HT-29 (cell line): ENCODE measurements at regions not wholly inside any gene's neighbourhood (a gene's known extent, or its start where the extent isn't known, plus 50 kb on each side); places are given as distances from the start of the nearest gene placed in this dataset.
"Not testable (repeated sequence)": the region's sequence is repeated elsewhere in the genome, so short reads cannot be mapped to it uniquely, and the experiment has no call there.

Experiments
- DNase-seq: peaks from one replicate; pipeline ENCODE4 v3.0.0-alpha.2; 2015; ENCODE audit warnings: low spot score

DNA sequence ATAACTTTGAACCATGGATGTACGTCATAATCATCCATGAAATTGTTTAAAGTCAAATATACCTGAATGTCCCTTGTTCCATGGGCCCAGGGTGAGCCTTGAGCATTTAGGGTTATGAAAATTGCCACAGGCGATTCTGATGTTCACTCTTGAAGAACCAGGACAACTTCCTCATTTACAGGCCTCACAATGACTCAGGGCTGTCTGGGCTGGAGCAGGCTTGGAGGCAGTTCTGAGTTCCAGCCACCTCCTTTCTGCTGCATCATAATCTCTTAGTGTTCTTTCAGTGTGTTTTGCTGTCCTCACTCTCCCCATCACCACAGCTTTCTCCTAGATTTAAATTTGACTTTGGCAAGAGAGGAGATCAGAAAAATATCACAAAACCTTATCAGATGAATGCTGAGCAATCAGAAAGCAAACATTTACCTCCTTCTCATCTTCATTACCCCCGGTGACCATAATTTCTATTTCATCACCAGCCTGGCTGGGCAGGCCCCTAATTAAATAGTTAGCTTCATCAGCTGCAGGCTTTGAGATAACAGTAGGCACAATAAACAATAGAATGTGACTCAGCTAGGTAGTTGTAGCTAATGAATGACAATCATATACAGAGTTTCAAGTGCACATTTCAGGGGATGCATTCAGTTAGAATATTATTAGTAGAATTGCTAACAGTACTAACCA is 571.0 kb downstream of the SH2D4B start:
- no peak for DNase-seq

DNA sequence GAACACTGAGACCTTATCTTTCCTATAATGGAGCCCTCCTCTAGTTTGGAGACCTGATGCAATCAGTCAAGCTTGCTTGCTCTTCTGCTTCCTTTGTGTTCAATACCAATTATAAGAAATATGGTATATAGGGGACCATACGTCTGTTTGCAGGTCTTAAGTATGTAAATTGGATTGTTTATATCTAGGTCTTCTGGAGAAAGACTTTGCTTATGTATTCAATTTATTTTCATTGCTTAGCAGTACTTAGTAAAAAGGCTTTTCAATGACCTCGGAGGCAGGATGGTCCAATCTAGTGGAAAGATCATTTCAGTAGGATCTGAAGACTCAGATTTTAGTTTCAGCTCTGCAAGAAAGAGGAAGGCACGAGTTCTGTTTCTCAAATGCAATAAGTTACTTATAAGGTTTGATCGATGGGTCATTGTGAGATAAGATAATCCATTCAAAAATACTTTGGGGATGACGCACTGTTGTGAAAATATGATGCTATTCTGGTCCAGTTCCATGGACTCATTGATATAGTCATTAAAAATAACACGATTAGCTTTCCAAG is 571.6 kb downstream of the SH2D4B start:
- no peak for DNase-seq

GRCh38 chr10:81116201-81116600 is 578.5 kb downstream of the SH2D4B start:
- DNase-seq, result no peak

GRCh38 chr10:81116990-81117389 is 579.3 kb downstream of the SH2D4B start:
- peak; percentile 16 for DNase-seq

GRCh38 chr10:81127931-81128330 is 590.2 kb downstream of the SH2D4B start:
- DNase-seq, result no peak

GRCh38 chr10:81130014-81130413 is 592.3 kb downstream of the SH2D4B start:
- DNase-seq, result no peak

- DNase-seq, result no peak
These were observed 598.1 kb downstream of the SH2D4B start for GRCh38 chr10:81135851-81136250.

- no peak for DNase-seq
These were observed 598.6 kb downstream of the SH2D4B start for GRCh38 chr10:81136261-81136660.

- no peak for DNase-seq
These were observed 608.3 kb downstream of the SH2D4B start for GRCh38 chr10:81145975-81146374.

- DNase-seq, result no peak
These were observed 608.7 kb downstream of the SH2D4B start for GRCh38 chr10:81146436-81146835.

GRCh38 chr10:81152656-81153055 is 615.0 kb downstream of the SH2D4B start:
- no peak for DNase-seq

GRCh38 chr10:81157681-81158080 is 620.0 kb downstream of the SH2D4B start:
- no peak for DNase-seq

DNA sequence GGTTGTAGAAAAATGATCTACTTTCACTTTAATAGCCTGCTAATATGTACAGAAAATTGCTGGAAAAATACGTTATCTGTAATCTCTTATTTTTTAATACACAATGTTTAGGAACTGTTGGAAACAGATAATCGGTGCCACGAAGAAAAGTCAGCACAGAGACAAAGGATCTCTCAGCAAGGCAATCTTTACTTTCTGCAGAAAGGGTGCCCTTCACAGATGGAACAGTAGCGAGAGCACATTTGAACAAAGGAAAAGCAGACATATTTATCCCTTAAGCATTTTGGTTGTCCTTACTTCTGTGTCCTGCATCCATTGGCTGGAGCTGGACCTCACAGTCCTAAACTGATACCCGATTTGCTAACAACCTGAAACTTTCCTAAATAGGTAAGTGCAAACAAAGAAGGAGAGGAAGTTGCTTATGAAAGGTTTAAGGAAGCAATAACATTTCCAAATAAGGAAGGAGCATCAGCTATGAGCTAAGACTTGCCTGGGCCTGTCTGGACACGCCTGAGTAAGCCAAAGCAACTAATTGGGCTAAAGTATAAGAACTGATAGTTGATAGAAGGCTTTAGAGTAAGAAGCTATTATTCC is 640.0 kb downstream of the SH2D4B start:
- no peak for DNase-seq

DNA sequence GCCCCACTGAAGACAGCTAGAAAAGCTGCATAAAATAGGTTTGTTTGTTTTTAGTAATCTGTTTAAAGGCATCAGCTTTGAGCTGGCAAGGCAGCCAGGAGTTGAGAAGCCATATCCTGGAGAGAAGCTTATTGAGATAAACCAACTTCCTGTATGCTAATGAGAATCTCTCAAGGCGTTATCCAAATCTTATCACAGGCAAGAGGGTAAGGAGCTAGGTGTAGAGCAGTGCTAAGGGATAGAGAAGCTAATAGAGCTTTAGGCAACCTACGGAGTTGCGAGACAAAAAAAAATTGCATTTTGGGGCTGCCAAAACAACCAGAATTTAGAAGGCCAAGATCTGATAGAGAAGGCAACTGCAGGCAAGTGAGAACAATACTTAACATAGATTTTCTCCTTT is 641.6 kb downstream of the SH2D4B start:
- DNase-seq, result no peak

- peak; percentile 38 for DNase-seq
These were observed 642.2 kb downstream of the SH2D4B start for GRCh38 chr10:81179805-81180452.

GRCh38 chr10:81182296-81182695 is 644.6 kb downstream of the SH2D4B start:
- DNase-seq, result no peak

GRCh38 chr10:81192221-81192788 is 654.6 kb downstream of the SH2D4B start:
- DNase-seq, result no peak

DNA sequence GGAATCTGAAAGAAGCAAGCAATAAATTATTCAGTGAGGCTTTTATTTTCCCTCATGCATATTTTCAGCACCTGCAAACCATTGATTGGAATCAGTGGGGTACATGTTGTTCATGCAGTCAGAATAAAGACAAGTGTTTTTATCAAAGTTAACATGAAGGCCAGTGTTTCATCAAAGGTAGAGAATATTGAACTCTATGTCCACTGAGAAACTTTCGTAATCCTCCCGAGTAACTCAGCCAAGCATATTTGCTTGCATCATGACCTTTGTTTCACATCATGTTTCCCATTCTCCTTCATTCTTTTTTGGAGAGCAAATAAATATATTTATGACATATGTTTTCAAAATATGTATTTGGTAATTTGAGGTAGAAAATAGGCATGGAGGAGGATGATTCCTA is 663.1 kb downstream of the SH2D4B start:
- DNase-seq, result no peak

- not testable (repeated sequence) for DNase-seq
These were observed 667.6 kb upstream of the NRG3 start for GRCh38 chr10:81207359-81207758.

- DNase-seq, result no peak
These were observed 661.6 kb upstream of the NRG3 start for GRCh38 chr10:81213370-81213769.

GRCh38 chr10:81215498-81215897 is 659.5 kb upstream of the NRG3 start:
- DNase-seq, result no peak

GRCh38 chr10:81216949-81217348 is 658.0 kb upstream of the NRG3 start:
- DNase-seq, result no peak
